ENCODE measurements at regions not wholly inside any gene's neighbourhood (a gene's known extent, or its start where the extent isn't known, plus 50 kb on each side); places are given as distances from the start of the nearest gene placed in this dataset.

- no peak overlapping the region for H3K4me3 ChIP-seq (ENCODE audit: low read depth, low read length)
- TF ChIP-seq, protein P1, sequence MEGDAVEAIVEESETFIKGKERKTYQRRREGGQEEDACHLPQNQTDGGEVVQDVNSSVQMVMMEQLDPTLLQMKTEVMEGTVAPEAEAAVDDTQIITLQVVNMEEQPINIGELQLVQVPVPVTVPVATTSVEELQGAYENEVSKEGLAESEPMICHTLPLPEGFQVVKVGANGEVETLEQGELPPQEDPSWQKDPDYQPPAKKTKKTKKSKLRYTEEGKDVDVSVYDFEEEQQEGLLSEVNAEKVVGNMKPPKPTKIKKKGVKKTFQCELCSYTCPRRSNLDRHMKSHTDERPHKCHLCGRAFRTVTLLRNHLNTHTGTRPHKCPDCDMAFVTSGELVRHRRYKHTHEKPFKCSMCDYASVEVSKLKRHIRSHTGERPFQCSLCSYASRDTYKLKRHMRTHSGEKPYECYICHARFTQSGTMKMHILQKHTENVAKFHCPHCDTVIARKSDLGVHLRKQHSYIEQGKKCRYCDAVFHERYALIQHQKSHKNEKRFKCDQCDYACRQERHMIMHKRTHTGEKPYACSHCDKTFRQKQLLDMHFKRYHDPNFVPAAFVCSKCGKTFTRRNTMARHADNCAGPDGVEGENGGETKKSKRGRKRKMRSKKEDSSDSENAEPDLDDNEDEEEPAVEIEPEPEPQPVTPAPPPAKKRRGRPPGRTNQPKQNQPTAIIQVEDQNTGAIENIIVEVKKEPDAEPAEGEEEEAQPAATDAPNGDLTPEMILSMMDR (IDR thresholded peaks at IDR 0.05; ENCODE audit: insufficient read depth, low read depth, low read length, missing control alignments), result peak; percentile 80
- peak; percentile 47 for DNase-seq (ENCODE audit: low read depth)
These were observed 227.6 kb upstream of the ASIC2 start for GRCh38 chr17:33520426-33521330.

- peak; percentile 5 for DNase-seq (ENCODE audit: low read depth)
- H3K4me3 ChIP-seq (ENCODE audit: low read depth, low read length), result no peak overlapping the region
- TF ChIP-seq, protein P1 (IDR thresholded peaks at IDR 0.05; ENCODE audit: insufficient read depth, low read depth, low read length, missing control alignments), result peak; percentile 32
These were observed 228.7 kb upstream of the ASIC2 start for GRCh38 chr17:33521784-33522183.

DNA sequence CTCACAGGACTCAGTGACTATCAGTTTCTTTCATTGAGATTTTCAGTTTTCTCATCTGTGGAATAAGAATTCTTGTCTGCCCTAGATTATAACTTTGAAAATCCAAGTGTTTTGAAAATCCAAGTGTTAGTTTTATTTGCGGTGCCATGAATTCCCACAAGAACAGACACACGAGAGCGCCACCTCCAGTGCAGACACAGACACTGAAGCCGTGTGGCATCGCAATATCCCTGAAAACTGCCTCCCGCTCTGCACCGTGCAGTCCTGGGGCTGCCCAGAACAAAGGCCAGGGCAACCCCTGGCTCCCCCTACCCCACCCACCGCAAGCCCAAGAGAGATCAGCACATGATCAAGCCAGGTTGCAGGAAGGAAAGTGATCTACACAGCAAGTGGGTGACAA is 229.5 kb upstream of the ASIC2 start:
- TF ChIP-seq, protein P1 (IDR thresholded peaks at IDR 0.05; ENCODE audit: insufficient read depth, low read depth, low read length, missing control alignments), result no peak
- no peak overlapping the region for H3K4me3 ChIP-seq (ENCODE audit: low read depth, low read length)
- DNase-seq (ENCODE audit: low read depth), result no peak

GRCh38 chr17:33523577-33523981 is 230.5 kb upstream of the ASIC2 start:
- DNase-seq (ENCODE audit: low read depth), result peak; percentile 66
- H3K4me3 ChIP-seq (ENCODE audit: low read depth, low read length), result no peak overlapping the region
- TF ChIP-seq, protein P1 (IDR thresholded peaks at IDR 0.05; ENCODE audit: insufficient read depth, low read depth, low read length, missing control alignments), result no peak

DNA sequence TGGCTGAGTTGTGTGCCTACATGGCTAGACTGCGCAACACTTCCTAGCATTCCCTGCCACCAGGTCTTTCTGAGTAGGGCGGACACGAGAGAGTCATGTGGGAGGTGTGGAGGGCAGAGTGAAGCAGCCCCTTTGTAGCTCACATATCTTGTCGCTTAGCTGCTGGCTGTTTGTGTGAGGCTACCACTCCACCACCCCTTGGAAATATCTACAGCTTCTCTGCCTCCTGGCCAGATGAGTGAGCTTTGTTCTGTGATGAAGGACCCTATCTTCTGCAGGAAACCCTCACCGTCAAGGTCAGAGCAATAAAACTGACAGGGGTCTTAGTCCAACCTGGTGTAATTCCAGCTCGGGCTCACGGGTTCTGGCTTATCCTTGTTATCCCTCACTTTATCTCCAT is 232.1 kb upstream of the ASIC2 start:
- no peak for DNase-seq (ENCODE audit: low read depth)
- TF ChIP-seq, protein P1 (IDR thresholded peaks at IDR 0.05; ENCODE audit: insufficient read depth, low read depth, low read length, missing control alignments), result no peak

GRCh38 chr17:33526717-33527116 is 233.6 kb upstream of the ASIC2 start:
- TF ChIP-seq, protein P1 (IDR thresholded peaks at IDR 0.05; ENCODE audit: insufficient read depth, low read depth, low read length, missing control alignments), result no peak
- no peak for DNase-seq (ENCODE audit: low read depth)
- no peak overlapping the region for H3K4me3 ChIP-seq (ENCODE audit: low read depth, low read length)

More for the DNA sequence above, 232.1 kb upstream of the ASIC2 start:
- H3K4me3 ChIP-seq (ENCODE audit: low read depth, low read length), result no peak overlapping the region

Measured in GM12865 (cell line).